ENCODE measurements at regions not wholly inside any gene's neighbourhood (a gene's known extent, or its start where the extent isn't known, plus 50 kb on each side); places are given as distances from the start of the nearest gene placed in this dataset.

GRCh38 chr5:67647772-67648171 is 451.2 kb upstream of the CD180 start:
- BruUV-seq (replicated peaks), result no TSS peak
- CTCF ChIA-PET, result interaction anchor here (1.1 to 1.9 kb wide), 2 partner anchors 10 to 11 kb away, joined by 5 read pairs; no protein-coding TSS in a partner anchor
- no peak overlapping the region for H3K27ac ChIP-seq (ENCODE audit: insufficient read depth, low read depth, low read length)
- no peak for DNase-seq (ENCODE audit: low read depth, low spot score)
- no peaks in the 10 kb centered on the region for H3K9me1 ChIP-seq (replicated peaks; ENCODE audit: control insufficient read depth, extremely low read depth, insufficient read depth, low read length)
- no peaks in the 10 kb centered on the region for H4K20me1 ChIP-seq (replicated peaks; ENCODE audit: control insufficient read depth, extremely low read depth, insufficient read depth, low read length)
- no peaks in the 10 kb centered on the region for H3K9me3 ChIP-seq (replicated peaks; ENCODE audit: control insufficient read depth, insufficient read depth, low read length)
- H3K4me3 ChIP-seq (replicated peaks in 1 of 3; ENCODE audit: insufficient read depth in 1 of 3, low read depth in 1 of 3, low read length in 3 of 3), result no peak overlapping the region
- H3K36me3 ChIP-seq (ENCODE audit: control insufficient read depth in 2 of 2, extremely low read depth in 1 of 2, insufficient read depth in 2 of 2, low read length in 2 of 2), result no peaks in the 10 kb centered on the region
- no peak for TF ChIP-seq EZH2 (IDR thresholded peaks at IDR 0.05; ENCODE audit: borderline replicate concordance, low read depth, low read length, severe bottlenecking)
- no peak for TF ChIP-seq MYC (IDR thresholded peaks at IDR 0.05; ENCODE audit: low read depth, low read length)
- TF ChIP-seq POLR2A (IDR thresholded peaks at IDR 0.05; ENCODE audit: low read depth, low read length), result no peak
- no peak for TF ChIP-seq MAX (IDR thresholded peaks at IDR 0.05; ENCODE audit: insufficient read depth, insufficient read length)
- no peak for TF ChIP-seq CTCF (IDR thresholded peaks at IDR 0.05; ENCODE audit: extremely low read depth in 1 of 2, insufficient read depth in 1 of 2, low read depth in 1 of 2, low read length in 2 of 2)
- TF ChIP-seq GATA2 (IDR thresholded peaks at IDR 0.05; ENCODE audit: insufficient read depth, insufficient read length, low read depth, low read length), result no peak
- no peak for TF ChIP-seq JUN (IDR thresholded peaks at IDR 0.05; ENCODE audit: borderline replicate concordance, insufficient read depth, insufficient read length, low read depth)
- TF ChIP-seq POLR2AphosphoS5 (IDR thresholded peaks at IDR 0.05; ENCODE audit: insufficient read depth, low read depth, low read length), result no peak
- TF ChIP-seq FOS (IDR thresholded peaks at IDR 0.05; ENCODE audit: borderline replicate concordance, insufficient read depth, low read length), result no peak
- no peaks in the 10 kb centered on the region for H3K79me2 ChIP-seq (ENCODE audit: control insufficient read depth, insufficient read depth, low read length)
- no peak overlapping the region for H2AFZ ChIP-seq (ENCODE audit: low read depth, low read length)
- no peaks in the 10 kb centered on the region for H3K4me1 ChIP-seq (ENCODE audit: control insufficient read depth, extremely low read depth, insufficient read depth, low read length)
- no peak overlapping the region for H3K4me2 ChIP-seq (ENCODE audit: insufficient read depth, low read length)
- dilution Hi-C loops (cut with MboI; ENCODE audit: extremely low pct_ligation_motif_present, low sequenced_read_pairs), result no loop called here
- no peak overlapping the region for H3K9ac ChIP-seq (replicated peaks; ENCODE audit: extremely low read depth, insufficient read depth, low read length)
- intact Hi-C loops (cut with micrococcal nuclease), result no loop called here
- no peaks in the 10 kb centered on the region for H3K27me3 ChIP-seq (ENCODE audit: control insufficient read depth in 2 of 2, insufficient read depth in 2 of 2, low read length in 2 of 2)
- FAIRE-seq, result no peak
- POLR2A ChIA-PET, result no interaction called here

Data from endothelial cell of umbilical vein (primary cell).